Erythroblast (primary cell): ENCODE measurements at regions not wholly inside any gene's neighbourhood (a gene's known extent, or its start where the extent isn't known, plus 50 kb on each side); places are given as distances from the start of the nearest gene placed in this dataset.
"Not testable (repeated sequence)": the region's sequence is repeated elsewhere in the genome, so short reads cannot be mapped to it uniquely, and the experiment has no call there.

ENCODE experiments used
- DNase-seq, 2 experiments: peaks; one replicate each; lab custom pipeline; 2025; lab: John Stamatoyannopoulos, UW
- GATA1 ChIP-seq: IDR thresholded peaks from 2 replicates; pipeline ENCODE4 v1.6.1; 2011; ENCODE audit warnings: low read depth, mild to moderate bottlenecking, control low read depth, low read length, moderate library complexity
- POLR2A ChIP-seq: IDR thresholded peaks from 2 replicates; pipeline ENCODE4 v1.6.1; 2011; ENCODE audit warnings: mild to moderate bottlenecking, low read length

GRCh38 chr2:204129591-204130294 lies 193.2 kb downstream of the ICOS start:
- TF ChIP-seq POLR2A (no peak), GATA1 (no peak)

GRCh38 chr2:204131621-204132020 lies 195.1 kb downstream of the ICOS start:
- TF ChIP-seq GATA1 (no peak), POLR2A (no peak)

More at GRCh38 chr2:204129591-204130294, 193.2 kb downstream of the ICOS start:
- no peak for DNase-seq

GRCh38 chr2:204133476-204133875 lies 196.9 kb downstream of the ICOS start:
- no peak for TF ChIP-seq POLR2A
- TF ChIP-seq GATA1 = no peak
- no peak for DNase-seq

More at GRCh38 chr2:204131621-204132020, 195.1 kb downstream of the ICOS start:
- DNase-seq = no peak

DNA sequence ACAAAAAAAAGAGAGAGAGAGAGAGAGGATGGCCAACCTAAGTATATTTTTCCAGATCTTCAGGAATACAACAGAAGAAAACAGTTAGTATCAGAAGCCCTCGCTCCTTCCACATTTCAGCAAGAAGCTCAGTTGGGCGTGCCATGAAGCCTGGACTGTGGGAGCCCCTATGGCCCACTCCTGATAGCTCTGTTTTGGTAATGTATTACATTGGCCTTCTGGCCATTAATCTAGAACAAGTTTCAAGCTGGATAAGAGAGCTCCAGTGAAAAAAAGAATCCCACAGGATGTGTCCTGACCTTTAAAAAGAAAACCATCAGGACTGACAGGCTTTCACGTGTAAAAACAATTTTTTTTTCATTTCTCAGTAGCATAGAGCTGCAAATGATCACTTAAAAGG lies 197.9 kb downstream of the ICOS start:
- no peak for DNase-seq
- TF ChIP-seq POLR2A (no peak), GATA1 (no peak)

GRCh38 chr2:204135752-204136151 lies 199.2 kb downstream of the ICOS start:
- TF ChIP-seq GATA1 (no peak), POLR2A (no peak)

GRCh38 chr2:204138206-204138605 lies 201.6 kb downstream of the ICOS start:
- no peak for TF ChIP-seq POLR2A
- no peak for TF ChIP-seq GATA1
- DNase-seq = no peak

More at GRCh38 chr2:204135752-204136151, 199.2 kb downstream of the ICOS start:
- no peak for DNase-seq

GRCh38 chr2:204140246-204140645 lies 203.7 kb downstream of the ICOS start:
- TF ChIP-seq GATA1 = no peak
- no peak for TF ChIP-seq POLR2A
- DNase-seq = no peak

DNA sequence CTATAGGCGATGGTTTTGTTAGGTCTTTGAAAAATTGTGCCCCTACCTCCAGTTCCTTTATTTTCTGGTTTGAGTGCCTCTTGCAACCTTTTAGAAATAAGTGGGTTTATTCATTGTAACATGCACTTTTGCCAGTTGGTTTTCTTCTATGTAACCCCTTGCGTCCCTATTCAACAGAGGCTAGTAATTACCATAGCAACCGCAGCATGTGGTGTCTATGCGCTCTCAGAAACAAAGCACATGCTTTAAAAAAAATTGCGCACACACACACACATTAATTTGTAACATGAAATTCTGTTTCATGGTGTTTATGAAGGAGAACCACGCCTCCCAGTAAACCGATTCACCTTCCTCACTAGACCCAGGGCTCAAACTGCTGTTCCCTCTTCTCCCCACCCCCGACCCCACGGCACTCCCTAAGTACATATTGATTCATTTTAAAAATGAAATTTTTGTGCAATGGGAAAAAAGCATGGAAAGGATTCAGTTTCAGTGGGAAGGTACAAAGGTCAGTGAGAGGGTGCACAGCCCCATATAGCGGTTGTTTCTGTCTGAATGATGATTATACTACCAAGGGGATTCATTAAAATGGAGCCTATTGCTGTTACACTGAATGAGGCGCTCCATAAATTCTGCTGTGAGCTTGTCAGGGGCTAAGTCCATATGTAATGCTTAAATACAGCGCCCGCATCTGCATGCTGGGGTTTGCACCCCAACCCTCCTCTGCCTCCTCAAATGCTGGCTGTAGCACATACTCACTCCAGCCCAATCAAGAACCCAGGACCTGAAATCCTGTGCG lies 206.9 kb downstream of the ICOS start:
- DNase-seq = no peak
- no peak for TF ChIP-seq GATA1
- no peak for TF ChIP-seq POLR2A

DNA sequence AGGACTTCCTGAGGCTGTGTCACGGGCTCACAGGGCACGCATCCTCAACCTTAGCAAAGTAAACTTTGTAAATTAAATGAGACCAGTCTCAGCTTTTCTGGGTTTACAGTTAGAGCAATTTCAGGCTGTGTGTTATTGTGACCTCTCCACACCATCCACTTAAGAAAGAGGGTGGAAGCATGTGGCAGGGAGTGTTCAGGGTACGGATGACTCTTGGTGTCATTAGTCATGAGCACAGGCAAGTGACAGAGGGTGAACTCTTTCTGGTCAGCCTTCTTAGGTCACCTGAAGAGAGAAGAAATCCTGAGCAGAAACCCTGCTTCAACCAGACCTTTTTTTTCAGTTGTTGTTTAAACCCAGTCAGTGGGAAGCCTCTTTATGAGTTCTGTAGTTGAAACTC lies 207.9 kb downstream of the ICOS start:
- no peak for DNase-seq
- no peak for TF ChIP-seq POLR2A
- no peak for TF ChIP-seq GATA1

GRCh38 chr2:204145263-204145751 lies 208.7 kb downstream of the ICOS start:
- peak; percentile 58 to 74 for DNase-seq
- TF ChIP-seq GATA1 = no peak
- TF ChIP-seq POLR2A = no peak

DNA sequence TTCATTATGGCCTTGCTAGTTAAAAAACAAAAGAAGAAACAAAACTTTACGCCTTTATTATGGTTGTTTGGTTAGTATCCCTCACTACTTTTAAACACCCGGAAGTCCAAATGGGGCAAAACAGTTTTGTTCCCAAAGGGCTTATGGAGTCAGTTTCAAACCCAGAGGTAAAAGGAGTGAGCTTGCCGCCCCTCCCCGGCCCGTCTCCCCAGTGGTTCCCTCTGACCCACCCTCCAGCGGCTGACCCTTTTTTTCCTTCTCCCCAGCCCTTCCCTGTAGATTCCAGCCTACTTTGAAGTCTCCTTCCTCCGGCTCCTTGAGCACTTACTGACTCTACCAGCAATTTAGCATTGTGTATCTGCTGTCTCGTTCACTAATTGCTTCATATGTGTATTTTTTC lies 209.2 kb downstream of the ICOS start:
- TF ChIP-seq POLR2A (no peak), GATA1 (no peak)
- no peak for DNase-seq

GRCh38 chr2:204147040-204147439 lies 210.5 kb downstream of the ICOS start:
- DNase-seq = not testable (repeated sequence)

DNA sequence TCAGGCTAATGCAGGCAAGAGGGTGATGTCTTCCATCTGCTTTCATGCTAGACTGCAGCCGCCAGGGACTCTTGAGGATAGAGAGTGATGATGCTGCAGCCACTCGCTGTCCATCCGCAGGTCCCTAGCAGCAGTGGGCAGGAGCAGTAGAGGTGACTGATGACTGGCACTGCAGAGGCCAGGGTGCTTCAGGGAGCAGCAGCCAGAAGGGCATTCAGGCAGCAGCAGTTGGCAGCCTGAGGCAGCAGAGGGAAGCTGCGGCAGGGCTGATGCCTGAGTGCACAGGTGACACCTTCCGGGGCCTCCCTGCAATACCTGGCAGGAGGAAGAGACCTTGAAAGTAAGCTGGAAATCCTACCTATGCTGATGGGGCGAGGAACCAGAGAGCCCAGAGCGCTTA lies 214.2 kb downstream of the ICOS start:
- no peak for DNase-seq
- TF ChIP-seq POLR2A (no peak), GATA1 (no peak)

DNA sequence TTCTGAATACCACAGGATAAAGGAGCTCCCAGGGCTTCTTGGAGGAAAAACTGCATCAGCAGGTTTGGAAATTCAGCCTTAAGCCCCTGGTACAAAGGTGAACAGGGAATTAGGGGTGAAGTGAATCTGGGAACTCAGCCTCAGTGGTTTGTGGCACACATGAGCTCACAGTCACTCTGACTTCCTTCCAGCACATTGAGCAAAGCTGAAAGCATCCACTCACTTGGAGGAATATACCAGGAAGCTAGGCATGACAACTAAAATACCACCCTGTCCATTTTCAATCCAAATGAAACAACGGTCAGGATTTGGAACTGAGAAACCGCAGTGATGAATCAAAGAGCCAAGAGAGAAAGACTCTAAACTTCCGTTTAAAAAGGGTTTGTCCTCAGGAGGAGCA lies 216.1 kb downstream of the ICOS start:
- TF ChIP-seq GATA1 (no peak), POLR2A (no peak)
- no peak for DNase-seq

DNA sequence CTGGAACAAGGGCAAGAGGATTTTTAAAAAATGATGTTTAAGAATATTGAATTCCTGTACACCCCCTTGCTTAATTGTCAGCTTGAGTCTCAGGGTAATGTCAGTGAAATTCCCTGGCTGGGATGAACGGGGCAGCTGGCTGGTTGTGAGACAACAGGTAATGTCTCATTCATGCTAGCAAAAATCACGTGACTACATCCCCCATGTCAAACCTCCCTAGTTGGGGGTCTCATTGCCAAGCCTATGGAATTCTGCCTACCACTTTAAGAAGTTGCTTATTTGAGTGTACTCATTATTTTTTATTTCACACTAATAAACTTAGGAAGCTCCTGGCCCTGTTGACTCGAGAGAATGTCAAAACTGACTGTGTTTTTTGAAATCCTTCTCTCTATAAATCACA lies 218.3 kb downstream of the ICOS start:
- TF ChIP-seq GATA1 (no peak), POLR2A (no peak)
- no peak for DNase-seq
